NCI-H2107 treated with DMSO at 0.1 percent for 48 hours (cell line): ENCODE measurements at regions not wholly inside any gene's neighbourhood (a gene's known extent, or its start where the extent isn't known, plus 50 kb on each side); places are given as distances from the start of the nearest gene placed in this dataset.

Experiments used
- DNase-seq: peaks from one replicate; lab custom pipeline; 2025; ENCODE audit not compliant: unreplicated experiment; lab: John Stamatoyannopoulos, UW

GRCh38 chr6:54632984-54633565 is 213.5 kb upstream of the FAM83B start:
- no peak for DNase-seq

GRCh38 chr6:54633601-54634000 is 213.0 kb upstream of the FAM83B start:
- DNase-seq = no peak

GRCh38 chr6:54640911-54641310 is 205.7 kb upstream of the FAM83B start:
- DNase-seq = no peak

- DNase-seq = no peak
These were observed 200.3 kb upstream of the FAM83B start for GRCh38 chr6:54646069-54646950.

GRCh38 chr6:54646951-54647664 is 199.5 kb upstream of the FAM83B start:
- DNase-seq = no peak

- no peak for DNase-seq
These were observed 192.2 kb upstream of the FAM83B start for GRCh38 chr6:54654381-54654780.

- no peak for DNase-seq
These were observed 191.4 kb upstream of the FAM83B start for GRCh38 chr6:54655162-54655561.

- no peak for DNase-seq
These were observed 181.3 kb upstream of the FAM83B start for GRCh38 chr6:54665278-54665677.

GRCh38 chr6:54680531-54680930 is 166.0 kb upstream of the FAM83B start:
- no peak for DNase-seq

GRCh38 chr6:54681267-54681666 is 165.3 kb upstream of the FAM83B start:
- no peak for DNase-seq

- DNase-seq = no peak
These were observed 164.6 kb upstream of the FAM83B start for GRCh38 chr6:54681987-54682386.

- no peak for DNase-seq
These were observed 157.0 kb upstream of the FAM83B start for GRCh38 chr6:54689620-54690019.

GRCh38 chr6:54690596-54690995 is 156.0 kb upstream of the FAM83B start:
- no peak for DNase-seq

- no peak for DNase-seq
These were observed 151.5 kb upstream of the FAM83B start for GRCh38 chr6:54694928-54695532.

GRCh38 chr6:54695815-54696214 is 150.8 kb upstream of the FAM83B start:
- DNase-seq = no peak

GRCh38 chr6:54697424-54697823 is 149.1 kb upstream of the FAM83B start:
- DNase-seq = no peak

- DNase-seq = no peak
These were observed 147.6 kb upstream of the FAM83B start for GRCh38 chr6:54698974-54699373.

- DNase-seq = no peak
These were observed 146.4 kb upstream of the FAM83B start for GRCh38 chr6:54700158-54700557.

- no peak for DNase-seq
These were observed 143.8 kb upstream of the FAM83B start for GRCh38 chr6:54702772-54703171.

GRCh38 chr6:54706391-54706790 is 140.2 kb upstream of the FAM83B start:
- no peak for DNase-seq

GRCh38 chr6:54706844-54707605 is 139.5 kb upstream of the FAM83B start:
- no peak for DNase-seq
